PC-9 (cell line): ENCODE measurements at regions not wholly inside any gene's neighbourhood (a gene's known extent, or its start where the extent isn't known, plus 50 kb on each side); places are given as distances from the start of the nearest gene placed in this dataset.

Source experiments
- BruUV-seq: library from RNA; stranded (reverse); fragments of 400-500 nt; replicated peaks from 2 replicates; lab custom pipeline; 2021; lab: Mats Ljungman, UMichigan
- CTCF ChIA-PET: fragments of 300-600 bp; sonication (Branson Sonifier 250); formaldehyde crosslinking; loops from one replicate; lab custom pipeline; 2022; ENCODE audit warnings: antibody characterized with exemption; lab: Charles Lee
- POLR2A ChIA-PET: fragments of 300-600 bp; sonication (Branson Sonifier 250); formaldehyde crosslinking; loops from one replicate; lab custom pipeline; 2022; ENCODE audit warnings: antibody characterized with exemption; ENCODE audit not compliant: unreplicated experiment; lab: Charles Lee
- DNase-seq, 2 experiments: peaks; one replicate each; pipeline versions ENCODE4 v3.0.0 to v3.0.0-alpha.2; 2015 to 2022; ENCODE audit warnings: mixed read lengths in 1 of 2
- H2AFZ ChIP-seq: fragments of 200-600 bp; sonication (generic); 2 replicates; pipeline ENCODE4 v1.8.1; 2017; ENCODE audit warnings: antibody characterized with exemption
- H3F3A ChIP-seq: fragments of 200-600 bp; sonication (generic); 2 replicates; pipeline ENCODE4 v1.8.1; 2017; ENCODE audit warnings: antibody characterized with exemption, mild to moderate bottlenecking, low read depth; ENCODE audit not compliant: insufficient read depth
- H3K27ac ChIP-seq: fragments of 200-600 bp; sonication (generic); 2 replicates; pipeline ENCODE4 v1.6.1; 2016; ENCODE audit warnings: mixed run types
- H3K27me3 ChIP-seq: fragments of 200-600 bp; sonication (generic); 2 replicates; pipeline ENCODE4 v1.6.1; 2016; ENCODE audit warnings: low read depth, mixed run types; ENCODE audit not compliant: insufficient read depth
- H3K36me3 ChIP-seq: fragments of 200-600 bp; sonication (generic); 2 replicates; pipeline ENCODE4 v1.6.1; 2016; ENCODE audit warnings: low read depth, mixed run types
- H3K4me1 ChIP-seq: fragments of 200-600 bp; sonication (generic); replicated peaks from 2 replicates; pipeline ENCODE4 v1.6.1; 2016; ENCODE audit warnings: mixed run types; ENCODE audit not compliant: insufficient read depth
- H3K4me2 ChIP-seq: fragments of 200-600 bp; sonication (generic); 2 replicates; pipeline ENCODE4 v1.6.1; 2017; ENCODE audit warnings: mixed run types
- H3K4me3 ChIP-seq: fragments of 200-600 bp; sonication (generic); 2 replicates; pipeline ENCODE4 v1.6.1; 2016; ENCODE audit warnings: mixed run types
- H3K79me2 ChIP-seq: fragments of 200-600 bp; sonication (generic); 2 replicates; pipeline ENCODE4 v1.6.1; 2017; ENCODE audit warnings: low read depth, mixed run types
- H3K9me2 ChIP-seq: fragments of 200-600 bp; sonication (generic); 2 replicates; pipeline ENCODE4 v1.8.1; 2017; ENCODE audit warnings: mild to moderate bottlenecking; ENCODE audit not compliant: insufficient read depth
- H3K9me3 ChIP-seq: fragments of 200-600 bp; sonication (generic); 2 replicates; pipeline ENCODE4 v1.8.1; 2016; ENCODE audit warnings: low read depth; ENCODE audit not compliant: insufficient read depth
- H4K20me1 ChIP-seq: fragments of 200-600 bp; sonication (generic); 2 replicates; pipeline ENCODE4 v1.8.1; 2017; ENCODE audit not compliant: insufficient read depth
- CTCF ChIP-seq: fragments of 200-600 bp; sonication (generic); conservative IDR thresholded peaks from 2 replicates; pipeline ENCODE4 v1.6.1; 2017; ENCODE audit warnings: mixed run types, antibody characterized with exemption, mild to moderate bottlenecking, moderate library complexity
- EZH2 ChIP-seq: fragments of 200-600 bp; sonication (generic); IDR thresholded peaks from 2 replicates; pipeline ENCODE4 v1.8.0; 2017; ENCODE audit warnings: antibody characterized with exemption, low read depth
- intact Hi-C: fragments of 100-400 bp; cut with micrococcal nuclease; formaldehyde crosslinking; loops from one replicate; pipeline ENCODE4 v1.10.0; 2022; ENCODE audit not compliant: unreplicated experiment

- no peaks in the 10 kb centered on the region for H3K9me2 ChIP-seq
- no peak for DNase-seq
- no peaks in the 10 kb centered on the region for H3K36me3 ChIP-seq
- H4K20me1 ChIP-seq = no peaks in the 10 kb centered on the region
- H3K4me2 ChIP-seq = no peak overlapping the region
- H3F3A ChIP-seq = no peaks in the 10 kb centered on the region
- no peaks in the 10 kb centered on the region for H3K4me1 ChIP-seq
- BruUV-seq = no TSS peak
- H3K9me3 ChIP-seq = no peaks in the 10 kb centered on the region
- H2AFZ ChIP-seq = no peak overlapping the region
- no peaks in the 10 kb centered on the region for H3K79me2 ChIP-seq
- peaks cover 97% of the 10 kb centered on the region for H3K27me3 ChIP-seq
- TF ChIP-seq CTCF = no peak
- TF ChIP-seq EZH2 = 0 out of 2 replicates have a peak, but pooled peaks have one; percentile 72
- intact Hi-C loops = no loop called here
- H3K4me3 ChIP-seq = no peak overlapping the region
- no peak overlapping the region for H3K27ac ChIP-seq
- POLR2A ChIA-PET = no interaction called here
- CTCF ChIA-PET = no interaction called here
Observed at GRCh38 chr22:49148895-49149418, 678.7 kb downstream of the BRD1 start.

GRCh38 chr22:49147617-49148175, 680.0 kb downstream of the BRD1 start:
- no peaks in the 10 kb centered on the region for H3K4me1 ChIP-seq
- no peaks in the 10 kb centered on the region for H3K9me2 ChIP-seq
- no peak overlapping the region for H3K4me2 ChIP-seq
- H4K20me1 ChIP-seq = no peaks in the 10 kb centered on the region
- ChIA-PET POLR2A (no interaction called here), CTCF (no interaction called here)
- intact Hi-C loops = no loop called here
- no peaks in the 10 kb centered on the region for H3K79me2 ChIP-seq
- H3K4me3 ChIP-seq = no peak overlapping the region
- H3F3A ChIP-seq = no peaks in the 10 kb centered on the region
- no peak overlapping the region for H2AFZ ChIP-seq
- no peak for DNase-seq
- H3K27me3 ChIP-seq = peaks cover 97% of the 10 kb centered on the region
- H3K9me3 ChIP-seq = no peaks in the 10 kb centered on the region
- no peaks in the 10 kb centered on the region for H3K36me3 ChIP-seq
- TF ChIP-seq CTCF (no peak), EZH2 (0 out of 2 replicates have a peak, but pooled peaks have one; percentile 65)
- H3K27ac ChIP-seq = no peak overlapping the region
- no TSS peak for BruUV-seq

GRCh38 chr22:49147171-49147570, 680.5 kb downstream of the BRD1 start:
- ChIA-PET CTCF (no interaction called here), POLR2A (no interaction called here)
- no peak overlapping the region for H3K4me2 ChIP-seq
- H3K27me3 ChIP-seq = peaks cover 97% of the 10 kb centered on the region
- no peak for DNase-seq
- BruUV-seq = no TSS peak
- no peaks in the 10 kb centered on the region for H3K4me1 ChIP-seq
- intact Hi-C loops = no loop called here
- no peak overlapping the region for H3K27ac ChIP-seq
- no peaks in the 10 kb centered on the region for H3K9me3 ChIP-seq
- TF ChIP-seq EZH2 = no peak
- TF ChIP-seq CTCF = no peak
- no peak overlapping the region for H3K4me3 ChIP-seq
- H4K20me1 ChIP-seq = no peaks in the 10 kb centered on the region
- no peaks in the 10 kb centered on the region for H3K79me2 ChIP-seq
- H2AFZ ChIP-seq = no peak overlapping the region
- H3K9me2 ChIP-seq = no peaks in the 10 kb centered on the region
- H3F3A ChIP-seq = no peaks in the 10 kb centered on the region
- no peaks in the 10 kb centered on the region for H3K36me3 ChIP-seq
